PC-3 (cell line): ENCODE measurements at regions not wholly inside any gene's neighbourhood (a gene's known extent, or its start where the extent isn't known, plus 50 kb on each side); places are given as distances from the start of the nearest gene placed in this dataset.

Source experiments
- ATAC-seq: fragments of 200-7000 bp; cut with Tn5 transposase; 2 replicates; pipeline ENCODE4 v1.9.1; 2020; ENCODE audit warnings: mild to moderate bottlenecking, moderate library complexity
- BruUV-seq: library from RNA; stranded (reverse); fragments of 400-500 nt; replicated peaks from 2 replicates; lab custom pipeline; 2021; lab: Mats Ljungman, UMichigan
- CTCF ChIA-PET: fragments of 300-600 bp; sonication (Branson Sonifier 250); formaldehyde crosslinking; loops from one replicate; lab custom pipeline; 2022; ENCODE audit warnings: antibody characterized with exemption; lab: Charles Lee
- POLR2A ChIA-PET: fragments of 300-600 bp; sonication (Branson Sonifier 250); formaldehyde crosslinking; loops from one replicate; lab custom pipeline; 2022; ENCODE audit warnings: antibody characterized with exemption; ENCODE audit not compliant: unreplicated experiment; lab: Charles Lee
- DNase-seq: peaks from one replicate; pipeline ENCODE4 v3.0.0-alpha.2; 2015
- H2AFZ ChIP-seq: fragments of 300-600 bp; sonication (generic); 2 replicates; pipeline ENCODE4 v1.6.0; 2016; ENCODE audit warnings: antibody characterized with exemption, low read length
- H3F3A ChIP-seq: fragments of 300-600 bp; sonication (generic); one replicate; pipeline ENCODE4 v1.6.0; 2017; ENCODE audit warnings: antibody characterized with exemption, low read length, control low read depth, mild to moderate bottlenecking; ENCODE audit not compliant: unreplicated experiment
- H3K27ac ChIP-seq: fragments of 300-600 bp; sonication (generic); 2 replicates; pipeline ENCODE4 v1.5.1; 2016; ENCODE audit warnings: mild to moderate bottlenecking, low read length
- H3K27me3 ChIP-seq: fragments of 300-600 bp; sonication (generic); 2 replicates; pipeline ENCODE4 v1.6.1; 2016; ENCODE audit warnings: low read length, mixed read lengths
- H3K36me3 ChIP-seq: fragments of 300-600 bp; sonication (generic); 2 replicates; pipeline ENCODE4 v1.6.1; 2016; ENCODE audit warnings: low read depth, mixed run types, low read length, mixed read lengths
- H3K4me1 ChIP-seq: fragments of 300-600 bp; sonication (generic); 2 replicates; pipeline ENCODE4 v1.5.1; 2016; ENCODE audit warnings: low read length; ENCODE audit not compliant: insufficient read depth
- H3K4me2 ChIP-seq: fragments of 300-600 bp; sonication (generic); 2 replicates; pipeline ENCODE4 v1.6.0; 2016; ENCODE audit warnings: low read length
- H3K4me3 ChIP-seq: fragments of 300-600 bp; sonication (generic); 2 replicates; pipeline ENCODE4 v1.5.1; 2016; ENCODE audit warnings: mild to moderate bottlenecking, low read length, mixed read lengths
- H3K79me2 ChIP-seq: fragments of 300-600 bp; sonication (generic); 2 replicates; pipeline ENCODE4 v1.6.1; 2017; ENCODE audit warnings: low read length, mixed read lengths
- H3K9ac ChIP-seq: fragments of 300-600 bp; sonication (generic); 2 replicates; pipeline ENCODE4 v1.6.0; 2016; ENCODE audit warnings: mild to moderate bottlenecking, low read length
- H3K9me2 ChIP-seq: fragments of 300-600 bp; sonication (generic); replicated peaks from 2 replicates; pipeline ENCODE4 v1.6.1; 2016; ENCODE audit warnings: mixed run types, low read length, mixed read lengths
- H3K9me3 ChIP-seq: fragments of 300-600 bp; sonication (generic); 2 replicates; pipeline ENCODE4 v1.6.1; 2016; ENCODE audit warnings: low read length, mixed read lengths
- H4K20me1 ChIP-seq: fragments of 300-600 bp; sonication (generic); 2 replicates; pipeline ENCODE4 v1.6.1; 2016; ENCODE audit warnings: low read length, mixed read lengths
- CTCF ChIP-seq: fragments of 300-600 bp; sonication (generic); conservative IDR thresholded peaks from 2 replicates; pipeline ENCODE4 v1.5.1; 2017; ENCODE audit warnings: antibody characterized with exemption, low read depth, mild to moderate bottlenecking, low read length
- EZH2 ChIP-seq: fragments of 300-600 bp; sonication (generic); IDR thresholded peaks from one replicate; pipeline ENCODE4 v1.6.1; 2017; ENCODE audit warnings: antibody characterized with exemption, mild to moderate bottlenecking, low read length; ENCODE audit not compliant: unreplicated experiment
- EZH2phosphoT487 ChIP-seq: fragments of 300-600 bp; sonication (generic); IDR thresholded peaks from 2 replicates; pipeline ENCODE4 v1.6.1; 2018; ENCODE audit warnings: mild to moderate bottlenecking, antibody characterized with exemption, low read length, borderline replicate concordance
- intact Hi-C: fragments of 100-400 bp; cut with micrococcal nuclease; formaldehyde crosslinking; loops from 2 replicates; pipeline ENCODE4 v1.9.0; 2023

- H3K4me3 ChIP-seq, result no peak overlapping the region
- ChIA-PET POLR2A (no interaction called here), CTCF (no interaction called here)
- H3F3A ChIP-seq, result no peaks in the 10 kb centered on the region
- DNase-seq, result no peak
- no peak overlapping the region for H3K9ac ChIP-seq
- no TSS peak for BruUV-seq
- H3K36me3 ChIP-seq, result no peaks in the 10 kb centered on the region
- H2AFZ ChIP-seq, result no peak overlapping the region
- no peaks in the 10 kb centered on the region for H3K27me3 ChIP-seq
- H3K4me2 ChIP-seq, result no peak overlapping the region
- no peak for TF ChIP-seq CTCF
- TF ChIP-seq EZH2, result no peak
- TF ChIP-seq EZH2phosphoT487, result no peak
- H3K27ac ChIP-seq, result no peak overlapping the region
- no peaks in the 10 kb centered on the region for H3K9me2 ChIP-seq
- no peaks in the 10 kb centered on the region for H3K79me2 ChIP-seq
- no peaks in the 10 kb centered on the region for H3K4me1 ChIP-seq
- no peak for ATAC-seq
- no peaks in the 10 kb centered on the region for H4K20me1 ChIP-seq
- no peaks in the 10 kb centered on the region for H3K9me3 ChIP-seq
- intact Hi-C loops, result no loop called here
Measured at GRCh38 chr12:85385406-85385805, 105.4 kb downstream of the ALX1 start.

- DNase-seq (no peak), ATAC-seq (no peak)
- Histone ChIP-seq H2AFZ (no peak overlapping the region), H3K9ac (no peak overlapping the region), H3K9me3 (no peaks in the 10 kb centered on the region), H3K27ac (no peak overlapping the region), H3K27me3 (no peaks in the 10 kb centered on the region), H3K4me3 (no peak overlapping the region), H3K4me2 (no peak overlapping the region), H3K79me2 (no peaks in the 10 kb centered on the region), H3F3A (no peaks in the 10 kb centered on the region), H3K4me1 (no peaks in the 10 kb centered on the region), H3K36me3 (no peaks in the 10 kb centered on the region), H4K20me1 (no peaks in the 10 kb centered on the region), H3K9me2 (no peaks in the 10 kb centered on the region)
- CTCF ChIA-PET, result no interaction called here
- intact Hi-C loops, result no loop called here
- POLR2A ChIA-PET, result no interaction called here
- BruUV-seq, result no TSS peak
- no peak for TF ChIP-seq EZH2phosphoT487
- no peak for TF ChIP-seq CTCF
- no peak for TF ChIP-seq EZH2
Measured at GRCh38 chr12:85390266-85390665, 110.2 kb downstream of the ALX1 start.

- CTCF ChIA-PET, result no interaction called here
- no peaks in the 10 kb centered on the region for H3K4me1 ChIP-seq
- DNase-seq (no peak), ATAC-seq (no peak)
- no peaks in the 10 kb centered on the region for H3K36me3 ChIP-seq
- intact Hi-C loops, result no loop called here
- H3K4me2 ChIP-seq, result no peak overlapping the region
- no peak overlapping the region for H2AFZ ChIP-seq
- no peak overlapping the region for H3K27ac ChIP-seq
- no peaks in the 10 kb centered on the region for H3K79me2 ChIP-seq
- TF ChIP-seq EZH2phosphoT487 (no peak), CTCF (no peak), EZH2 (no peak)
- H3K9ac ChIP-seq, result no peak overlapping the region
- BruUV-seq, result no TSS peak
- POLR2A ChIA-PET, result no interaction called here
- no peaks in the 10 kb centered on the region for H4K20me1 ChIP-seq
- H3K4me3 ChIP-seq, result no peak overlapping the region
- no peaks in the 10 kb centered on the region for H3K9me3 ChIP-seq
- no peaks in the 10 kb centered on the region for H3K9me2 ChIP-seq
- no peaks in the 10 kb centered on the region for H3F3A ChIP-seq
- H3K27me3 ChIP-seq, result no peaks in the 10 kb centered on the region
Measured at GRCh38 chr12:85392508-85392907, 112.5 kb downstream of the ALX1 start.
